ENCODE measurements at regions not wholly inside any gene's neighbourhood (a gene's known extent, or its start where the extent isn't known, plus 50 kb on each side); places are given as distances from the start of the nearest gene placed in this dataset.
A peak's percentile ranks its signal among the peaks of the same experiment; 100 is the strongest.

GRCh38 chr4:15143551-15143950 lies 141.3 kb downstream of the CPEB2 start:
- peaks cover 0 to 3% (median 0%) of the 10 kb centered on the region in 3 donors for H3K4me1 ChIP-seq
- no peaks in the 10 kb centered on the region for H3K27me3 ChIP-seq
- no peak for DNase-seq
- no peaks in the 10 kb centered on the region for H3K9me3 ChIP-seq
- FAIRE-seq = no peak
- 65 to 77% methylated on average over 2 of the region's 2 CpGs for WGBS, 2 donors
- H3K4me3 ChIP-seq = no peak overlapping the region
- no peaks in the 10 kb centered on the region for H3K36me3 ChIP-seq
- intact Hi-C loops (cut with DNase I) = no loop called here
- no peak for TF ChIP-seq CTCF (IDR thresholded peaks at IDR 0.05)
- no peak for ATAC-seq
- no peak overlapping the region for H3K27ac ChIP-seq

- Histone ChIP-seq H3K9me3 (no peaks in the 10 kb centered on the region), H3K27ac (no peak overlapping the region), H3K36me3 (no peaks in the 10 kb centered on the region), H3K4me3 (no peak overlapping the region), H3K4me1 (peaks cover 0 to 3% (median 0%) of the 10 kb centered on the region in 3 donors), H3K27me3 (no peaks in the 10 kb centered on the region)
- FAIRE-seq (no peak), DNase-seq (no peak), ATAC-seq (peak in 2 of 4 donors; percentile 32 to 53)
- intact Hi-C loops (cut with DNase I) = no loop called here
- TF ChIP-seq CTCF (IDR thresholded peaks at IDR 0.05) = no peak
- 37 to 40% methylated on average over 9 of the region's 9 CpGs for WGBS, 2 donors
These were observed 142.1 kb downstream of the CPEB2 start for GRCh38 chr4:15144249-15144966.

- FAIRE-seq (no peak), DNase-seq (no peak), ATAC-seq (no peak)
- WGBS, 2 donors = 81 to 89% methylated on average over 7 of the region's 7 CpGs
- H3K4me3 ChIP-seq = no peak overlapping the region
- H3K27ac ChIP-seq = no peak overlapping the region
- intact Hi-C loops (cut with DNase I) = no loop called here
- peaks cover 0 to 3% (median 0%) of the 10 kb centered on the region in 3 donors for H3K4me1 ChIP-seq
- H3K9me3 ChIP-seq = no peaks in the 10 kb centered on the region
- no peaks in the 10 kb centered on the region for H3K36me3 ChIP-seq
- no peaks in the 10 kb centered on the region for H3K27me3 ChIP-seq
- no peak for TF ChIP-seq CTCF (IDR thresholded peaks at IDR 0.05)
These were observed 142.7 kb downstream of the CPEB2 start for GRCh38 chr4:15144967-15145295.

GRCh38 chr4:15145709-15146108 lies 143.4 kb downstream of the CPEB2 start:
- WGBS, 2 donors = 39% methylated on average over 7 of the region's 7 CpGs
- FAIRE-seq = no peak

More at GRCh38 chr4:15145709-15146108, 143.4 kb downstream of the CPEB2 start:
- intact Hi-C loops (cut with DNase I) = no loop called here
- Histone ChIP-seq H3K36me3 (no peaks in the 10 kb centered on the region), H3K4me3 (no peak overlapping the region), H3K9me3 (no peaks in the 10 kb centered on the region), H3K27me3 (no peaks in the 10 kb centered on the region), H3K27ac (no peak overlapping the region), H3K4me1 (peaks cover 0 to 3% (median 0%) of the 10 kb centered on the region in 3 donors)
- no peak for DNase-seq
- no peak for ATAC-seq
- no peak for TF ChIP-seq CTCF (IDR thresholded peaks at IDR 0.05)

All from pancreas (tissue), 10 donors.